Lower leg skin (tissue), 3 donors: ENCODE measurements at regions not wholly inside any gene's neighbourhood (a gene's known extent, or its start where the extent isn't known, plus 50 kb on each side); places are given as distances from the start of the nearest gene placed in this dataset.

Experiments used
- POLR2A ChIP-seq, 2 donors: fragments of 450-650 bp; IDR thresholded peaks; one replicate each; pipeline ENCODE4 v1.6.1; 2016 to 2017; ENCODE audit warnings: antibody characterized with exemption in 2 of 2, mild to moderate bottlenecking in 1 of 2, moderate library complexity in 1 of 2
- TF ChIP-seq, protein P1 (sequence below), 3 donors: fragments of 450-650 bp; IDR thresholded peaks; one replicate each; pipeline ENCODE4 v1.5.1; 2016; ENCODE audit warnings: antibody characterized with exemption in 3 of 3, mild to moderate bottlenecking in 3 of 3, moderate library complexity in 2 of 3

GRCh38 chr3:22492342-22492741, 710.8 kb upstream of the UBE2E2 start:
- TF ChIP-seq, protein P1, sequence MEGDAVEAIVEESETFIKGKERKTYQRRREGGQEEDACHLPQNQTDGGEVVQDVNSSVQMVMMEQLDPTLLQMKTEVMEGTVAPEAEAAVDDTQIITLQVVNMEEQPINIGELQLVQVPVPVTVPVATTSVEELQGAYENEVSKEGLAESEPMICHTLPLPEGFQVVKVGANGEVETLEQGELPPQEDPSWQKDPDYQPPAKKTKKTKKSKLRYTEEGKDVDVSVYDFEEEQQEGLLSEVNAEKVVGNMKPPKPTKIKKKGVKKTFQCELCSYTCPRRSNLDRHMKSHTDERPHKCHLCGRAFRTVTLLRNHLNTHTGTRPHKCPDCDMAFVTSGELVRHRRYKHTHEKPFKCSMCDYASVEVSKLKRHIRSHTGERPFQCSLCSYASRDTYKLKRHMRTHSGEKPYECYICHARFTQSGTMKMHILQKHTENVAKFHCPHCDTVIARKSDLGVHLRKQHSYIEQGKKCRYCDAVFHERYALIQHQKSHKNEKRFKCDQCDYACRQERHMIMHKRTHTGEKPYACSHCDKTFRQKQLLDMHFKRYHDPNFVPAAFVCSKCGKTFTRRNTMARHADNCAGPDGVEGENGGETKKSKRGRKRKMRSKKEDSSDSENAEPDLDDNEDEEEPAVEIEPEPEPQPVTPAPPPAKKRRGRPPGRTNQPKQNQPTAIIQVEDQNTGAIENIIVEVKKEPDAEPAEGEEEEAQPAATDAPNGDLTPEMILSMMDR (IDR thresholded peaks at IDR 0.05): no peak
- no peak for TF ChIP-seq POLR2A (IDR thresholded peaks at IDR 0.05)
